Activated CD8-positive, alpha-beta memory T cell treated with anti-CD3 and anti-CD28 coated beads for 4 hours (primary cell): ENCODE measurements at regions not wholly inside any gene's neighbourhood (a gene's known extent, or its start where the extent isn't known, plus 50 kb on each side); places are given as distances from the start of the nearest gene placed in this dataset.
"Not testable (repeated sequence)": the region's sequence is repeated elsewhere in the genome, so short reads cannot be mapped to it uniquely, and the experiment has no call there.

Source experiments
- DNase-seq, 2 donors: peaks; one replicate each; pipeline ENCODE4 v3.0.0-alpha.2; 2020; ENCODE audit warnings: low read depth in 2 of 2

- DNase-seq, result no peak
These were observed 57.7 kb downstream of the SOX3 start for GRCh38 chrX:140447150-140447549.

- no peak for DNase-seq
These were observed 64.0 kb downstream of the SOX3 start for GRCh38 chrX:140440876-140441275.

- no peak for DNase-seq
These were observed 65.4 kb downstream of the SOX3 start for GRCh38 chrX:140439476-140439875.

GRCh38 chrX:140434347-140434746, 70.5 kb downstream of the SOX3 start:
- DNase-seq, result no peak

GRCh38 chrX:140433582-140433981, 71.3 kb downstream of the SOX3 start:
- DNase-seq, result no peak

GRCh38 chrX:140432346-140433175, 72.3 kb downstream of the SOX3 start:
- no peak for DNase-seq

- DNase-seq, result no peak
These were observed 73.3 kb downstream of the SOX3 start for GRCh38 chrX:140431521-140431920.

- no peak for DNase-seq
These were observed 79.0 kb downstream of the SOX3 start for GRCh38 chrX:140425712-140426395.

- DNase-seq, result no peak
These were observed 82.4 kb downstream of the SOX3 start for GRCh38 chrX:140422501-140422900.

- not testable (repeated sequence) for DNase-seq
These were observed 102.7 kb downstream of the SOX3 start for GRCh38 chrX:140402131-140402530.

GRCh38 chrX:140396326-140396725, 108.5 kb downstream of the SOX3 start:
- DNase-seq, result not testable (repeated sequence)

GRCh38 chrX:140393507-140393906, 111.4 kb downstream of the SOX3 start:
- no peak for DNase-seq

- no peak for DNase-seq
These were observed 113.6 kb downstream of the SOX3 start for GRCh38 chrX:140391313-140391712.

- DNase-seq, result no peak
These were observed 115.5 kb downstream of the SOX3 start for GRCh38 chrX:140389331-140389730.

- DNase-seq, result no peak
These were observed 142.0 kb downstream of the SOX3 start for GRCh38 chrX:140362861-140363260.

- no peak for DNase-seq
These were observed 143.9 kb downstream of the SOX3 start for GRCh38 chrX:140360924-140361323.

- no peak for DNase-seq
These were observed 144.6 kb downstream of the SOX3 start for GRCh38 chrX:140360284-140360683.

GRCh38 chrX:140355922-140356321, 148.9 kb downstream of the SOX3 start:
- DNase-seq, result no peak

GRCh38 chrX:140355429-140355828, 149.4 kb downstream of the SOX3 start:
- DNase-seq, result no peak

GRCh38 chrX:140354431-140355120, 150.3 kb downstream of the SOX3 start:
- no peak for DNase-seq

- DNase-seq, result no peak
These were observed 158.1 kb downstream of the SOX3 start for GRCh38 chrX:140346729-140347128.

- DNase-seq, result no peak
These were observed 161.5 kb downstream of the SOX3 start for GRCh38 chrX:140343226-140343868.
